GM19372 (cell line): ENCODE measurements at regions not wholly inside any gene's neighbourhood (a gene's known extent, or its start where the extent isn't known, plus 50 kb on each side); places are given as distances from the start of the nearest gene placed in this dataset.

Experiments used
- ATAC-seq: cut with Tn5 transposase; IDR thresholded peaks from one replicate; pipeline ENCODE4 v1.9.1; 2021; ENCODE audit warnings: mild to moderate bottlenecking, low read depth, moderate library complexity; ENCODE audit not compliant: unreplicated experiment

DNA sequence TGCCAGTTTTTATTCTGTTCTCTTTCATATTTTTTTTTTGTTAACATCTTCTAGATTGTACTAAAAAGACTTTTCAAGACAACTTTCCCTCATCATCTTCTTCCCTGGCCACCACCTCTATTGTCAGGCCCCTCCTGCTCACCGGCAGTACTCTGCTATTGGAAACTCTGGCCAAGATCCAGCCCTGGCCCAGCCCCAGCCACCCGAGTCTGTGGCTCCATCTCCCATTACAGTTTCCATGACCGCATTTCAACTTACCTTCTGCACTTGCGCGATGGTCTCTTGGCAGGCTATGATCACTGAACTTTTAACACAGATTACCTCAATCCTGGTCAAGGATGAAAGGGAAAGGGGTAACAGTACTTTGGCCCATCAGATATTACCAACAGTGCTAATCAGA is 137.7 kb upstream of the POM121L12 start:
- ATAC-seq: no peak

DNA sequence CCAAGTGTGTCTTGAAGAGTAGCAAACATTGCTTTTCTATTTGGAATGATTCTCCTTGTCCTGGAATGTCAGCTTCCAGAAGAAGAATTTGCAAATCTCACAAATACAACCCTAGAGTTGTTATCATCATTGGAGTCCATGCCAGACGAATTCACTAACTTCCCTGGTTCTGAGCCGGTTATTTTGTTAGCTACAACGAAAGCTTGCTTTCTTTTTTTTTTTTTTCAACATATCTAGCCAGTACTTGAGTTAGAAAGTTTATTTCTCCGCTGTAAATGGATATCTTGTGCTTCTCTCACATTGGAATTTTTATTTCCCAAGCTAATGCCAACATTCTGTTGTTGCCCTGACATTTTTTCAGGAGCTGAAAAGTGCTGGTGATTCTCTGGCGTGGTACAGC is 138.1 kb upstream of the POM121L12 start:
- ATAC-seq: no peak

DNA sequence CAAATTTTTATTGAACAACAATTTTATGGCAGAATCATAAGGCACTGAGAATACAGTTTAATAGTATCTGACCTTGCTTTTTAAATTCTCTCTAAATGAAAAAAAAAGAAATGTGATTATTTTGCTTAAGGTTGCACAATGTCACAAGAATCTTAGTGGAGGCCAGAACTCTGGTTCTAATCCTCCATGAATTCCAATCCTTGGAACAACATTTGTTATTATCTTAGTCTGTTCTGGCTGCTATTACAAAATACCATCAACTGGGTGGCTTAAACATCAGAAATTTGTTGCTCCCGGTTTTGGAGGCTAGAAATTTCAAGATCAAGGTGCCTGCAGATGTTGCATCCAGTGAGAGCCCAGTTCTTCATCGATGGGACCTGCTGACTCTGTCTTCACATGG is 158.2 kb upstream of the POM121L12 start:
- no peak for ATAC-seq

DNA sequence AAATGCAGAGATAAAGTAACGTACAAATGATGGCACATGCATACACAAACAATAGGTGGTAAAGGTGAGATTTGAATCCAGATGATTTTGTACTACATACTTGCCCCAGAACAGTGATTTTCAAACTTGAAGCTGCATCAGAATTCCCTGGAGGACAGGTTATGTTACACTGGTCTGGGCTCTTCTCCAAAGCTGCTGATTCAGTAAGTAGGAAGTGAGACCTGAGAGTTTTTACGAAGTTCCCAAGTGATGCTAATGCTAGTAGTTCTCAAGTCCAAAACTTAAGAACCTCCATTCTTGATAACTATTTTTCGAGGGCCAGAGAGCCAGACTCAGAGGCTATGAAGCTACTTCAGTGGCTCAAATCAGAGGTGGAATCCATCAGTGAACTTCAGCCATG is 159.0 kb upstream of the POM121L12 start:
- no peak for ATAC-seq

DNA sequence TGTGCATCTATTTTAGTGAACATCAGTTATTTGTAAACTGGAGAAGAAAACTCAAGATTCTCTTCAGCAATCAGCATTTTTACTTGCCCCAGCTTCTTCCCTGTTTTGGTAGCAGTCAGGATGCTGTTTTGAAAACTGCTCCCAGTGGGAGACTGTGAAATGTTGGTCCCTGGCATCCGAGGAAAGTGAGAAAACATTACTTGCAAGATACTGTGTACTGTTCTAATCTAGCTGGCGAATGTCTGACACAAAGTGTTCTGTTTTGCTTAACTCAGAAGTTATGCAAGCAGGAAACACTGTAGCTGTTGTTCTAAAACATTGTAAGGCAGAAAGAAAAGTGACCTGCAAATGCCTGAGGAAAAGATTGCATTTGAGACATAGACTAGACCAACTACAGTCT is 171.8 kb upstream of the POM121L12 start:
- ATAC-seq: no peak

DNA sequence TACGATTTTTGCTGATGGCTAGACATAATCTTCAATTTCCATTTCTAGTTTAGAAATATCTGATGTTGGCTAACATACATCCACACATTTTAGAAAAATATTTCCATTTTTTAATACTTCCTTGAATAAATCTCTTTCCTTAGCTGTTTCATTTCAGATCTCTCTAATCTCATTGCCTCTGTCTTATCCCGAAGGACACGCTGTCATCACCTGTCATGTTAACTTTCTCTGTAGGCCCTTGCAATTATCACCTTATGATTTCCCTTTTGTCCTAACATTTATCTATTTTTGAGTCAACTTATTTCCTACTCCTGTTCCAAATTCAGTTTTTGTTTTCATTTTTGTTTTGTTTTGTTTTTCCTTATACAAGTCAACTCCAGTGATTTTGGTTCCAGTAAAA is 173.1 kb upstream of the POM121L12 start:
- no peak for ATAC-seq

DNA sequence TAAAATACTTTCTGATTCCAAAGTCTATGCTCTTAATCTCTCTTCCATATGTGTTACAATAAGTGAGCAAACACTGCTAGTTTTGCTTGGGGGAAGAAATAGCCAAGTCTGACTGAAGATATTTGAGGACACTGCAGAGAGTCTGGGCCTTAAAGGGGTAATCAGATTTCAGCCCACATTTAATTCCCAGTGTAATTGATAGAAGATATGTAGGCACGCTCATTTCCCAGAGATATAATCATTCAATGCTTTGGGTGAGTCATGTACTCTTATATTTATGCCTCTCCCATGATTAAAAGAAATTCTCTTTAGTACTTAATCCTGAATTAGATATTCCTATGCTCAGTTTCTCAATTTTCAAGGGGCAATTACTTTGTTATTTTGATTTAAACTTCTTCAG is 178.1 kb upstream of the POM121L12 start:
- no peak for ATAC-seq

DNA sequence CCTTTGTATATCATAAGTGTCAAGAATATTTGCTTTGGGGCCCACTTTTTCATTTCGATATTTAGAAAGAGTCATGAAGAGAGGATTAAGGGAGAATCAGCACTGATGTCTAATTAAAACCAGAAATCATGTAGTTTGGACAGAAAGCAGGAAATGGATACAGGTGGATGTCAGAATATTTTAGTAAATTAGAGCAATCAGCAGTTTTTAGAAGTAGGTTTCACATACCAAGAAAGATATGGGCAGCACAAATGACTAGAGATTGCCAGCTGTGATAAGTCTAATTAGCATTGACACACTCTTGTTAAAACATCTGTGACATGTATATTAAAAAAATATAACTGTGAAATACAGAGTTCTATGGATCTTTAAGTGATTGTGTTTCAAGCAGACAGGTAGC is 180.8 kb upstream of the POM121L12 start:
- ATAC-seq: no peak

DNA sequence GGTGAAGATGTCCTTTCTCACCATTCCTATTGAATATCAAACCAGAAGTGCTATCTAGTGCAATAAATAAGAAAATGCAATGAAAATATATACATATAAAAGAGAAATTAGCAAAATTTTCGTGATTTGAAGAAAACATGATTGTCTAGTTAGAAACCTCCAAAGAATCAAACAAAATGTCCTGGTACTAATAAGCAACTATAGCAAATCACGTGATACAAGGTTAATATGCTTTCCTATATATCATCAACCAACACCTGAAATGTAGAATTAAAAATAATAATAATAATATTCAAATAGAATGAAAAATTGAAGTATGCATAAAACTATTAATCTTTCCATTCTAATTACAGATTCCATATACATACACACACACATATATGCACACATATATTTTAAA is 183.9 kb upstream of the POM121L12 start:
- ATAC-seq: no peak

DNA sequence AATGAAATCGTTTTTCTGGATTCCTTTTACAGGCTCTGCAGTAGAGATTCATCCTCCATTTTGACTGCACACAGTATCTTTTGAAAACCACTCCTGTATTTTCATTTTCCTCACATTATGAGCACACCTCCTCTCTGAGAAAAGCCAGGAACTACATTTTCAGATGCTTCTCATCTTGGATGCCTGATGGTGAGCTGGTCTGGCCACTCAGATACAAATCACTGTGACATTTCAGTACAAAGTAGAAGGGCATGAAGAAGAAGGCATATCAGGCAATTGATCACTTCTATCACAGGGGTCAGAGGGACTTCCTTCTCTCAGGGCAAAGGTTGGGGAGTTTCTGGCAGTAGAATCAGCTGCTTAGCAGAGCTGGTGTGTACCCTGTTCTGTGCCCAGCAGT is 192.0 kb upstream of the POM121L12 start:
- ATAC-seq: no peak

DNA sequence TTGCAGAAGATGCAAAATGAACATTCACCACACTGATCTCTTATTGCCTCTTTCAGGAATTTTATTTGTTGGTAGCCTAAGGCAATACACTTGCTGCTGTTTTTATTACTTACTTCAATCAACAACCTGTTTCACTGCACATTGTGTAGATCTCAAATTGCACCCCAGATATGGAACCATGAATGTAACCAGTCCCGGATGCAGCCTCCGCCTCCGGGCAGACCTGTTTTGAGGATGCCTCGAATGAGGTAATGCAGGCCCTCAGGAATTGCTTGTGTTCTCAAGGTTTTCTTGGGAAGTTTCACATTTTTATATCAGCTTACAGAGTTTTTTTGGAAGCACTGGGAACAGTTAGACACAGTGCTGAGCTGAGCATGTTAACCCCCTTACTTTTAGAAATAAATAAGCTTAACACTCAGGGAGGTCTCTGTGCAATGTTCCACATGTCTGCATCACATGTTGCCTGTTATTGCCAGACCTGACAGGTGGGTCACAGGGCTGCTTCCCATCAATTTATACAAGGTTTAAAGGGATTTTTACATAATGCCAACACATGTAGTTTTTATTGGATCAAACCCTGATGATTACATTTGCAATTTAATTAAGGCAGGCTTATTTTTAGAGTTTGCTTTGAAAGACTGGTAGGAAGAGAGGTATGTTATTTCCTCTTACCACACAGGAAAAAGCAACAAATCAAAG is 193.1 kb upstream of the POM121L12 start:
- no peak for ATAC-seq

DNA sequence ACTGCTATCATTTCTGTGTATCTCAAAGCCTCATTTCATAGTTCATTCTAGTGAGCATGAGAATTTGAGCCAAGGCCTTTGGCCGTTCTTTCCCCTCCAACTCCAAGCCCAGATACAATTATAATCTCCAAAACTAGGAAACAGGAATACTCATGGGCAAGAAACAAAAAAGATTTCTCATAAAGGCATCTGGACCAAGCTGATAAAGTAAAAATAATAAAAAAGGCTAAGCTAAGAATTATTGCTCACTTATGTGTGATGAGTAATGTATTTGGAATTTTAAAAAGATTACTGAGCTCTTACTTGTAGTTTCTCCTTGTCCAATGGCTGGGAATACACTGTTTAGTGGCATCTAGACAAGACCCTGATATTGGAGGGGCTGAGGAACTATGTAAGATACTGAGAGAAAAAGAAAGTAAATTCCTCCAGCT is 196.4 kb upstream of the POM121L12 start:
- no peak for ATAC-seq

DNA sequence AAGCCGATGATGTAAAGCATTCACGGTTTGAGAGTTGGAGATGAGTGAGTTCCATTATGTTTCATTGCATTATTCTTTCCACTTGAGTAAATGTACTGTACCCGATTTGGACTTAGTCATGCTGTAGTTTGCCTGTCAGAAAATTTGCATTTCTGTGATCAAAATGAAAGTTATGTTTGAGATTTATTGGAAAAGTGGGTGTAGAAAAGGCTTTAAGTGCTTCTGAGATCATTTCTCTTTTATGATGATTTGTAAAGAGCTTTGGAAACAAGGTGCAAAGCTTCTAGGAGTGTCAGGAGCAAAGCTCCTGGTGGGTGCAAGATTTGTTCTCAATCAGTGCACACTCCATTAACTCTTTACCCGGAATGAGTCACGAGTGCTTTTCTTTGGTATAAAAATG is 204.1 kb upstream of the POM121L12 start:
- ATAC-seq: no peak

DNA sequence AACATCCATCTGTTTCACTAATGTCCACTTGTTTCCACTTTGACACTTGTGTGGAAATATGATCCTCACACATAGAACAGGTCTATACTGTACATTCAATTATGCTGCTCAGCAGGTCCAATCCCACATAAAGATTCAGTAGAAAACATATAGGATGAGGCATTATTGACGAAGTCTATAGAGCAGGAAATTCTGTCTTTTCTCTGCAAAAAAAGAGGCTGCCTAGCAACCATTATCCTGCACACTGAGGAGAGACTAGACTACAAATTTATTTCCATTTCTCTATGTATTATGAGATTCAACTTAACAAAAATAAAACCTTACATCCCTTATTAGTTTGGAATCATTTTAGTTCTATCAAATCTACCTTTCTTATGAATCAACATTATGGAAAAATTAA is 204.6 kb upstream of the POM121L12 start:
- no peak for ATAC-seq

DNA sequence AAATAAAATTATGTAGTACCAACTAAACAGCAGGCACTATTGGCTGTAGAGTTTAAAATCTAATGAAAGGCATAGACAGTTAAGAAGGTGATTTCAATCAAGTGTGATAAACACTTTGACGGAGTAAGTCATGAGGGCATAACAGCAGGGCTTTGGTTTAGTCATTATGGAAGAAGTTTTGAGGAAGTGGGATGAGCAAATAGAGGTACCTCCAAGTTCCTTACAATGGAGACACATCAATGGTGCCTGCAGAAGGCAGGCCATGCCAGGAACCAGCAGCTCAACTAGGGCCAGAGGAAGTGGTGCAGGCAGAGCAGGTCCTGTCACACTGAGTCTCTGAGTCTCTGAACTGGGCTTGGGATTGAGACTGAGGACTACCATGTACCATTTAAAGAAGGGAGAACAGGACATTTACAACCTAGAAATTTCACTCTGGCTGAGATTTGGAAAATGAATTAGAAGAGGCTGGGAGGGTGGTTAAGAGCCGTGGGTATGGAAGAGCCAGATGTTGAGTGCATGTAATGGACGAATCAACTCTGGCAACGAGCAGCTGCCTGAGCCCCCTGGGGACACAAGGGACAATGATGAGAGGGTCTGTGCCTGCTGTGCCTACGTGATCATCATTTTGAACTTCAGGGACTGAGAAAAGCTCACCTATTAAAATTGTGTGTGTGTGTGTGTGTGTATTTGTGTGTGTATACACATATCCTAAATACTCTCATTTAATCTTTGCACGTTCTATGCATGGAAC is 208.7 kb upstream of the POM121L12 start:
- no peak for ATAC-seq

DNA sequence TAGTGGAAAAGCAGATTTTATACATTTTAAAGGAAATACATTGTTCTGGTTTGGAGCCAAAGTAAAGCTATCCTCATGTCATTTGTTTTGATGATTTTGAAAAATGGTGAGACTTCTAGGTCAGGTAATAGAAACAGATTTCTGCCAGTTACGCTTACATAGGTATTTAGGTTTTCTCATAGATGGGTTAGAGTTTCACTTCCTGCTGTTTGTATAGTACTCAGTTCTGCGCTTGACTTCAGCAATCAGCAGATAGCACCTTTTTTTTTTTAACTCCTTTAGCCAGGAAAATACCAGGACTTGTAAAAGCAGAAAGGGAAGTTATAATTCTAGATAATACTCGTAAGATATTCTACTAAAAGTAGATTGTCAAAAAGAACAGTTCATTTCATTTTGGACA is 209.8 kb upstream of the POM121L12 start:
- ATAC-seq: no peak

DNA sequence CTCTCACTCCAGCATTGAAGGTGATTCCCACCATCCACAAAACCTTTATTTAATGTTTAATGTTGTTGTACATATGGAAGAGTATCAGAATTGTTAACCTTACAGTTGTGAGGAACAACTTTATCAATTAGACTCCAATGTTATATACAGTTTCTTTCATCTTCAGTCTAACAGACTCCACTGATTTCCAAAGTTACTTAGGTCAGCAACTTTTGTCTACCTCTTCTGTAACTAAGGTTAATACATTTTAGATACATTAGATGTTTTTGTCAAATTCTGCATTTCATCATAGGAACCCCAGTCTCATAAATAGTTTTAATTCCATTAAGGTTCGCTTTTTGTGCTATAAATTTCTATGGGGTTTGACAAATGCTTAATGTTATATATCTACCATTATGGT is 223.9 kb upstream of the POM121L12 start:
- ATAC-seq: no peak

DNA sequence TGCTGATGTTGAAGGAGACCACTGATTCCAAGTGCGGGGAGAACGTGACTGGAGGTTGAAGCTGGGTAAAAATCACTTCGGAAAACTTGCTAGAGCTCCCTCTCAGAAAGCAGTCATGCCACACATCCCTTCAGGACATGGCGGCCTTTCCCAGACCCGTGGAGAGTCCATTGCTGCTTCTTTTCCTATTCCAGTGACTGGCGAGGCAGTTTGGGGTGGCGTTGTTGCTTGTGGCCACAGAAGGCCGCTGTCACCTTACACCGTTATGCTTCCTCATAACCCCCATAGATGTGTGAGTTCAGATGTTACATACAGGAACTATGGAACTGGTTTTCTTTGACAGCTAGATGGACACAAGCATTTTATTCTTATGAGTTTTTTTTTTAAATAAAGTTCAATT is 235.6 kb upstream of the POM121L12 start:
- no peak for ATAC-seq

DNA sequence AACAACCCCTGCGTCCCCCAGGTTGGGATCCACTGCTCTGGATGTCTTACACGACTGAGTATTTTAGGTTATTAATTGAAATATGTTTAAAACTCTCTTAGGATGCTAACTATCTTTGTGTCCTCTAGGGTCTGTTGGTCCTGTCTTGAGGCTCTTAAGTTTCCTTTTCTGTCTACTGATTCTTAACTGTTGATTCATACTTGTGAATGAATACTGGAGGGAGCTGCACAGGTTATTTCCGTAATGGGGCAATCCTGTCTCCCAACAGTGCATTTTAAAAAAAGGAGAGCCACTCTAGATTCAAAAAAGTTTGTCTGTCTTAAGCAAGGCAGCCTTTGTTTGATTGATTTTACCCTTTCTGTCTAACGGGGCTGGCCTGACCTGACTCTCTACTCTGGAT is 237.6 kb upstream of the POM121L12 start:
- no peak for ATAC-seq

DNA sequence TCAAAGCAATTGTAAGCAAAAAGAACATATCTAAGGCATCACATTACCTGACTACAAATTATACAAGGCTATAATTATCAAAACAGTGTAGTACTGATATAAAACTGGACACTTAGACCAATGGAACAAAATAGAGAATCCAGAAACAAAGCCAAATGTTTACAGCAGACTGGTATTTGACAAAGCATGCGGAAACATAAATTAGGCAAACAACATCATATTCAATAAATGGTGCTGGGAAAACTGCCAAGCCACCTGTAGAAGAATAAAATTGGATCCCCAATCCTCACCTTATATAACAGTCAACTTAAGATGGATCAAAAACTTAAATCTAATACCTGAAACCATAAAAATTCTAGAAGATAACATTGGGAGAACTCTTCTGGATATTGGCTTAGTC is 240.8 kb upstream of the POM121L12 start:
- no peak for ATAC-seq

DNA sequence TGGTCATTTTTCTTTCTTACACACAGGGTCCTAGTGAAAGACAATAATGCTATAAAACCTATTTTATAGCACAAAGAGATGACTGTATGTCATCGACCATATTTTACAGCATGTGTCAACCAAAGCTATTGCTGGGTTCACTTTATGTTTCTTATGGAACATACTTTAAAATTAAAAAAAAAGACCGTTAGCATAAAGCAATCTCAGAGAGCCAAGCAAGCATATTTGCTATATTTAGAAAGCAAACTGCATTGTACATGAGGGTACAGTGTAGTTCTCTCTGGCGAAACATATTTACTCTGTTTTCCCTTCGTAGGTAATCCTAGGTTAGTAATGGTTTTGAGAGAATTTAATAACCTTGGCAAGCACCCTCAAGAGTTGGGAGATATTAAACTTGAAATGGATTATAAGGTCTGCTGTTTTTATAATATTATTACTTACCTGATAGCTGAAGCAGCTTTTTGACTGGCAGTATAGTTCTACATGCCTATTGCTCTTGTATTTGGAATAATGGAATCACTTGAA is 244.2 kb upstream of the POM121L12 start:
- no peak for ATAC-seq

DNA sequence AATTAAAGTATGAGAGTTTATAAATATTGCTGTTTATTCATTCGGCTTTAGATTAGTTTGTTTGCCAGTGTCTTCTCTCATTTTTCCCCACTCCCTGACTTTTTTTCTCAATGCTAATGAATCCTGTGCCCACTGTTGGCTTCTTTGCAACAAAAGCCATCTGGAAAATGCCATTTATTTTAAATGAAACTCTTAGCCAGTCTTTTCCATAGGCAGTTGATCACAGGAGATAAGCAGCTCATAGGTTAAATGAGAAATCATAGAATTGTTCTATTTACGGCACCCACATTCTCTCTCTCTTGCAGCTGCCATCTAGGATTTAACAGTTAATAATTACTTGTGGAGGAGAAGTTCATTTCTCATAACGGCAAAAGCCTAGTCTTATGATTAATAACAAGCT is 249.3 kb upstream of the POM121L12 start:
- ATAC-seq: no peak
